GM23338 (cell line): ENCODE measurements at regions not wholly inside any gene's neighbourhood (a gene's known extent, or its start where the extent isn't known, plus 50 kb on each side); places are given as distances from the start of the nearest gene placed in this dataset.
"Not testable (repeated sequence)": the region's sequence is repeated elsewhere in the genome, so short reads cannot be mapped to it uniquely, and the experiment has no call there.

Source experiments
- ATAC-seq: fragments of 200-7000 bp; cut with Tn5 transposase; 3 replicates; pipeline ENCODE4 v1.9.1; 2020
- DNase-seq: peaks from one replicate; pipeline ENCODE4 v3.0.0-alpha.2; 2015; ENCODE audit warnings: low spot score
- H2AFZ ChIP-seq: fragments of 200-600 bp; sonication (generic); 2 replicates; pipeline ENCODE4 v1.8.0; 2016; ENCODE audit warnings: antibody characterized with exemption, mild to moderate bottlenecking, moderate library complexity
- H3F3A ChIP-seq: fragments of 200-600 bp; sonication (generic); replicated peaks from 2 replicates; pipeline ENCODE4 v1.8.0; 2017; ENCODE audit warnings: antibody characterized with exemption, mixed run types, low read depth
- H3K27ac ChIP-seq: fragments of 200-600 bp; sonication (generic); 2 replicates; pipeline ENCODE4 v1.6.1; 2016; ENCODE audit warnings: low read depth
- H3K27me3 ChIP-seq: fragments of 200-600 bp; sonication (generic); 2 replicates; pipeline ENCODE4 v1.8.0; 2016; ENCODE audit warnings: mild to moderate bottlenecking, mixed run types, moderate library complexity; ENCODE audit not compliant: insufficient read depth
- H3K36me3 ChIP-seq: fragments of 200-600 bp; sonication (generic); 2 replicates; pipeline ENCODE4 v1.8.0; 2016; ENCODE audit warnings: mild to moderate bottlenecking; ENCODE audit not compliant: insufficient read depth
- H3K4me1 ChIP-seq: fragments of 200-600 bp; sonication (generic); 2 replicates; pipeline ENCODE4 v1.8.0; 2016; ENCODE audit warnings: mild to moderate bottlenecking, moderate library complexity; ENCODE audit not compliant: insufficient read depth
- H3K4me2 ChIP-seq: fragments of 200-600 bp; sonication (generic); 2 replicates; pipeline ENCODE4 v1.7.1; 2017; ENCODE audit warnings: mixed run types
- H3K4me3 ChIP-seq: fragments of 200-600 bp; sonication (generic); 2 replicates; pipeline ENCODE4 v1.6.1; 2016; ENCODE audit warnings: mixed run types
- H3K79me2 ChIP-seq: fragments of 200-600 bp; sonication (generic); replicated peaks from 2 replicates; pipeline ENCODE4 v1.8.0; 2017; ENCODE audit warnings: mild to moderate bottlenecking; ENCODE audit not compliant: insufficient read depth
- H3K9me2 ChIP-seq: fragments of 200-600 bp; sonication (generic); 2 replicates; pipeline ENCODE4 v1.8.0; 2017; ENCODE audit not compliant: insufficient read depth
- H4K20me1 ChIP-seq: fragments of 200-600 bp; sonication (generic); replicated peaks from 2 replicates; pipeline ENCODE4 v1.8.0; 2017; ENCODE audit warnings: mild to moderate bottlenecking; ENCODE audit not compliant: insufficient read depth
- H3K27ac Mint-ChIP-seq: 2 replicates; pipeline ENCODE4 v1.8.0; 2020; ENCODE audit warnings: inconsistent platforms, mild to moderate bottlenecking, moderate library complexity, mixed read lengths
- H3K27me3 Mint-ChIP-seq: 3 replicates; pipeline ENCODE4 v1.8.0; 2022; ENCODE audit warnings: low read depth, mild to moderate bottlenecking, moderate library complexity, mixed read lengths, inconsistent platforms; ENCODE audit not compliant: insufficient read depth, poor library complexity
- H3K36me3 Mint-ChIP-seq: 3 replicates; pipeline ENCODE4 v1.8.0; 2021; ENCODE audit warnings: low read depth, mild to moderate bottlenecking, inconsistent platforms, moderate library complexity, mixed read lengths
- H3K4me1 Mint-ChIP-seq: 3 replicates; pipeline ENCODE4 v1.8.0; 2020; ENCODE audit warnings: mild to moderate bottlenecking, inconsistent platforms, mixed read lengths
- H3K4me3 Mint-ChIP-seq: 3 replicates; pipeline ENCODE4 v1.8.0; 2021; ENCODE audit warnings: moderate library complexity, mild to moderate bottlenecking, inconsistent platforms, mixed read lengths
- H3K9me3 Mint-ChIP-seq: 3 replicates; pipeline ENCODE4 v1.8.0; 2020; ENCODE audit warnings: moderate library complexity, mild to moderate bottlenecking, inconsistent platforms, mixed read lengths
- CREB1 ChIP-seq: fragments of 250-450 bp; sonication (Bioruptor Pico); IDR thresholded peaks from 2 replicates; pipeline ENCODE4 v1.5.0; 2020; ENCODE audit warnings: low read depth, mild to moderate bottlenecking, moderate library complexity
- NANOG ChIP-seq: IDR thresholded peaks from 2 replicates; pipeline ENCODE4 v1.6.1; 2016; ENCODE audit warnings: antibody characterized with exemption, borderline replicate concordance
- POLR2AphosphoS5 ChIP-seq: IDR thresholded peaks from 2 replicates; pipeline ENCODE4 v1.6.1; 2016; ENCODE audit warnings: antibody characterized with exemption, low read depth
- ZNF331 ChIP-seq: fragments of 250-450 bp; sonication (Bioruptor Pico); IDR thresholded peaks from 2 replicates; pipeline ENCODE4 v1.5.0; 2020; ENCODE audit warnings: low read depth, mild to moderate bottlenecking, moderate library complexity
- TF ChIP-seq, protein P1 (sequence below): IDR thresholded peaks from 2 replicates; pipeline ENCODE4 v1.6.1; 2016; ENCODE audit warnings: antibody characterized with exemption
- TF ChIP-seq, protein P2 (sequence below): fragments of 250-450 bp; sonication (Bioruptor Pico); IDR thresholded peaks from 2 replicates; pipeline ENCODE4 v1.5.0; 2020; ENCODE audit warnings: mild to moderate bottlenecking, moderate library complexity

DNA sequence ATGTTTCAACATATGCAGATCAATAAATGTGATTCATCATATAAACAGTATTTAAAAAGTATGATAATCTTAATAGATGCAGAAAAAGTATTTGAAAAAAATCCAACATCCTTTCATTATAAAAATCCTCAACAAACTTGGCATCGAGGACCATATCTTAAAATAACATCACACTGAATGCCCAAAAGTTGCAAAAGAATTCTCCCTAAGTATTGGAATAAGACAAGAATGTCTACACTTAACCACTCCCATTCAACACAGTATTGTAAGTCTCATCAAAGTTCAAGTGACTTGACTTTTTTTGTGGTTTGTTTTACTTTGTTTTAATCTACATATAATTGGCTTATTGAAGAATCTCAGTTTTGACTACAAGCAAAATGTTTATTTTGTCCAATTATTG, 779.0 kb upstream of the SLIT2 start:
- Histone ChIP-seq H3K4me1 (no peaks in the 10 kb centered on the region), H3K9me2 (no peaks in the 10 kb centered on the region; the same call in 1 of the 2 replicates), H3K4me2 (no peak overlapping the region), H2AFZ (no peak overlapping the region), H4K20me1 (no peaks in the 10 kb centered on the region), H3K36me3 (no peaks in the 10 kb centered on the region), H3K79me2 (no peaks in the 10 kb centered on the region), H3K27ac (no peak overlapping the region), H3F3A (no peaks in the 10 kb centered on the region), H3K27me3 (no peaks in the 10 kb centered on the region), H3K4me3 (no peak overlapping the region)
- H3K9me3 Mint-ChIP-seq = no peaks in the 10 kb centered on the region; the same call in 2 of the 3 replicates
- H3K27me3 Mint-ChIP-seq = no peaks in the 10 kb centered on the region
- no peak overlapping the region for H3K4me3 Mint-ChIP-seq
- TF ChIP-seq NANOG (no peak), CREB1 (CRISPR knock-in tag) (no peak), ZNF331 (no peak), POLR2AphosphoS5 (no peak)
- TF ChIP-seq, protein P1, sequence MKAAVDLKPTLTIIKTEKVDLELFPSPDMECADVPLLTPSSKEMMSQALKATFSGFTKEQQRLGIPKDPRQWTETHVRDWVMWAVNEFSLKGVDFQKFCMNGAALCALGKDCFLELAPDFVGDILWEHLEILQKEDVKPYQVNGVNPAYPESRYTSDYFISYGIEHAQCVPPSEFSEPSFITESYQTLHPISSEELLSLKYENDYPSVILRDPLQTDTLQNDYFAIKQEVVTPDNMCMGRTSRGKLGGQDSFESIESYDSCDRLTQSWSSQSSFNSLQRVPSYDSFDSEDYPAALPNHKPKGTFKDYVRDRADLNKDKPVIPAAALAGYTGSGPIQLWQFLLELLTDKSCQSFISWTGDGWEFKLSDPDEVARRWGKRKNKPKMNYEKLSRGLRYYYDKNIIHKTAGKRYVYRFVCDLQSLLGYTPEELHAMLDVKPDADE = no peak
- TF ChIP-seq, protein P2, sequence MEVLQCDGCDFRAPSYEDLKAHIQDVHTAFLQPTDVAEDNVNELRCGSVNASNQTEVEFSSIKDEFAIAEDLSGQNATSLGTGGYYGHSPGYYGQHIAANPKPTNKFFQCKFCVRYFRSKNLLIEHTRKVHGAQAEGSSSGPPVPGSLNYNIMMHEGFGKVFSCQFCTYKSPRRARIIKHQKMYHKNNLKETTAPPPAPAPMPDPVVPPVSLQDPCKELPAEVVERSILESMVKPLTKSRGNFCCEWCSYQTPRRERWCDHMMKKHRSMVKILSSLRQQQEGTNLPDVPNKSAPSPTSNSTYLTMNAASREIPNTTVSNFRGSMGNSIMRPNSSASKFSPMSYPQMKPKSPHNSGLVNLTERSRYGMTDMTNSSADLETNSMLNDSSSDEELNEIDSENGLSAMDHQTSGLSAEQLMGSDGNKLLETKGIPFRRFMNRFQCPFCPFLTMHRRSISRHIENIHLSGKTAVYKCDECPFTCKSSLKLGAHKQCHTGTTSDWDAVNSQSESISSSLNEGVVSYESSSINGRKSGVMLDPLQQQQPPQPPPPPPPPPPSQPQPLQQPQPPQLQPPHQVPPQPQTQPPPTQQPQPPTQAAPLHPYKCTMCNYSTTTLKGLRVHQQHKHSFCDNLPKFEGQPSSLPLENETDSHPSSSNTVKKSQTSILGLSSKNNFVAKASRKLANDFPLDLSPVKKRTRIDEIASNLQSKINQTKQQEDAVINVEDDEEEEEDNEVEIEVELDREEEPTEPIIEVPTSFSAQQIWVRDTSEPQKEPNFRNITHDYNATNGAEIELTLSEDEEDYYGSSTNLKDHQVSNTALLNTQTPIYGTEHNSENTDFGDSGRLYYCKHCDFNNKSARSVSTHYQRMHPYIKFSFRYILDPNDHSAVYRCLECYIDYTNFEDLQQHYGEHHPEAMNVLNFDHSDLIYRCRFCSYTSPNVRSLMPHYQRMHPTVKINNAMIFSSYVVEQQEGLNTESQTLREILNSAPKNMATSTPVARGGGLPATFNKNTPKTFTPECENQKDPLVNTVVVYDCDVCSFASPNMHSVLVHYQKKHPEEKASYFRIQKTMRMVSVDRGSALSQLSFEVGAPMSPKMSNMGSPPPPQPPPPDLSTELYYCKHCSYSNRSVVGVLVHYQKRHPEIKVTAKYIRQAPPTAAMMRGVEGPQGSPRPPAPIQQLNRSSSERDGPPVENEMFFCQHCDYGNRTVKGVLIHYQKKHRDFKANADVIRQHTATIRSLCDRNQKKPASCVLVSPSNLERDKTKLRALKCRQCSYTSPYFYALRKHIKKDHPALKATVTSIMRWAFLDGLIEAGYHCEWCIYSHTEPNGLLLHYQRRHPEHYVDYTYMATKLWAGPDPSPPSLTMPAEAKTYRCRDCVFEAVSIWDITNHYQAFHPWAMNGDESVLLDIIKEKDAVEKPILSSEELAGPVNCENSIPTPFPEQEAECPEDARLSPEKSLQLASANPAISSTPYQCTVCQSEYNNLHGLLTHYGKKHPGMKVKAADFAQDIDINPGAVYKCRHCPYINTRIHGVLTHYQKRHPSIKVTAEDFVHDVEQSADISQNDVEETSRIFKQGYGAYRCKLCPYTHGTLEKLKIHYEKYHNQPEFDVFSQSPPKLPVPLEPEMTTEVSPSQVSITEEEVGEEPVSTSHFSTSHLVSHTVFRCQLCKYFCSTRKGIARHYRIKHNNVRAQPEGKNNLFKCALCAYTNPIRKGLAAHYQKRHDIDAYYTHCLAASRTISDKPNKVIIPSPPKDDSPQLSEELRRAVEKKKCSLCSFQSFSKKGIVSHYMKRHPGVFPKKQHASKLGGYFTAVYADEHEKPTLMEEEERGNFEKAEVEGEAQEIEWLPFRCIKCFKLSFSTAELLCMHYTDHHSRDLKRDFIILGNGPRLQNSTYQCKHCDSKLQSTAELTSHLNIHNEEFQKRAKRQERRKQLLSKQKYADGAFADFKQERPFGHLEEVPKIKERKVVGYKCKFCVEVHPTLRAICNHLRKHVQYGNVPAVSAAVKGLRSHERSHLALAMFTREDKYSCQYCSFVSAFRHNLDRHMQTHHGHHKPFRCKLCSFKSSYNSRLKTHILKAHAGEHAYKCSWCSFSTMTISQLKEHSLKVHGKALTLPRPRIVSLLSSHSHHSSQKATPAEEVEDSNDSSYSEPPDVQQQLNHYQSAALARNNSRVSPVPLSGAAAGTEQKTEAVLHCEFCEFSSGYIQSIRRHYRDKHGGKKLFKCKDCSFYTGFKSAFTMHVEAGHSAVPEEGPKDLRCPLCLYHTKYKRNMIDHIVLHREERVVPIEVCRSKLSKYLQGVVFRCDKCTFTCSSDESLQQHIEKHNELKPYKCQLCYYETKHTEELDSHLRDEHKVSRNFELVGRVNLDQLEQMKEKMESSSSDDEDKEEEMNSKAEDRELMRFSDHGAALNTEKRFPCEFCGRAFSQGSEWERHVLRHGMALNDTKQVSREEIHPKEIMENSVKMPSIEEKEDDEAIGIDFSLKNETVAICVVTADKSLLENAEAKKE (CRISPR knock-in tag) = no peak
- no peak overlapping the region for H3K27ac Mint-ChIP-seq
- peaks cover 5% of the 10 kb centered on the region; the same call in 2 of the 3 replicates for H3K36me3 Mint-ChIP-seq
- DNase-seq (no peak), ATAC-seq (no peak)
- no peaks in the 10 kb centered on the region for H3K4me1 Mint-ChIP-seq

DNA sequence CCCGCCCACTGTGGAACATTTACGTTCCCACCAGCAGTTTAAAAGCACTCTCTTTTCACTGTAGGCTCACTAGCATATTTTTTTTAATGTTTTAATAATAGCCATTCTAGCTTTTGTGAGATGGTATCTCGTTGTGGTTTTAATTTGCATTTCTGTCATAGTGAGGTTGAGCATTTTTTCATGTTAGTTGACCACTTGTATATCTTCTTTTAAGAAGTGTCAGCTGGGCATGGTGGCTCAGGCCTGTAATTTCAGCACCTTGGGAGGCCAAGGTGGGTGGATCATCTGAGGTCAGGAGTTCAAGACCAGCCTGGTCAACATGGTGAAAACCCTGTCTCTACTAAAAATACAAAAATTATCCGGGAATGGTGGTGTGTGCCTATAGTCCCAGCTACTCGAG, 781.7 kb upstream of the SLIT2 start:
- H3K27ac Mint-ChIP-seq, H3K4me1 Mint-ChIP-seq, H3K9me3 Mint-ChIP-seq, H3K4me3 ChIP-seq, H3K27me3 ChIP-seq, H3K4me1 ChIP-seq, H3K27ac ChIP-seq, H3K4me3 Mint-ChIP-seq, H3K9me2 ChIP-seq, ATAC-seq, H4K20me1 ChIP-seq, H3K79me2 ChIP-seq, H3F3A ChIP-seq, H2AFZ ChIP-seq, H3K36me3 ChIP-seq, H3K27me3 Mint-ChIP-seq, H3K36me3 Mint-ChIP-seq, H3K4me2 ChIP-seq, DNase-seq: not testable (repeated sequence)
